SU-DHL-6 (cell line): ENCODE measurements at regions not wholly inside any gene's neighbourhood (a gene's known extent, or its start where the extent isn't known, plus 50 kb on each side); places are given as distances from the start of the nearest gene placed in this dataset.

Source experiments
- H2AFZ ChIP-seq: fragments of 200-600 bp; sonication (generic); 2 replicates; pipeline ENCODE4 v1.6.1; 2014; ENCODE audit warnings: low read depth, mild to moderate bottlenecking, moderate library complexity, mixed read lengths, antibody characterized with exemption, low read length; ENCODE audit not compliant: severe bottlenecking
- H3F3A ChIP-seq: fragments of 200-600 bp; shearing (Covaris generic); 2 replicates; pipeline ENCODE4 v1.6.0; 2016; ENCODE audit warnings: antibody characterized with exemption, mild to moderate bottlenecking; ENCODE audit not compliant: insufficient read depth
- H3K27ac ChIP-seq: fragments of 200-600 bp; sonication (generic); 2 replicates; pipeline ENCODE4 v1.5.1; 2016; ENCODE audit warnings: low read depth, mild to moderate bottlenecking, low read length, moderate library complexity, mixed read lengths
- H3K27me3 ChIP-seq: fragments of 200-600 bp; sonication (generic), shearing (Covaris generic); 2 replicates; pipeline ENCODE4 v1.6.0; 2014; ENCODE audit warnings: mild to moderate bottlenecking, low read length
- H3K36me3 ChIP-seq: fragments of 200-600 bp; sonication (generic); 2 replicates; pipeline ENCODE4 v1.6.1; 2014; ENCODE audit warnings: mild to moderate bottlenecking, low read length, mixed read lengths
- H3K4me2 ChIP-seq: fragments of 300-600, 200-600 bp; shearing (Covaris generic), sonication (generic); 2 replicates; pipeline ENCODE4 v1.6.0; 2014; ENCODE audit warnings: low read length, low read depth, mild to moderate bottlenecking; ENCODE audit not compliant: poor library complexity, severe bottlenecking
- H3K4me3 ChIP-seq: fragments of 200-600 bp; sonication (generic); 2 replicates; pipeline ENCODE4 v1.5.1; 2014; ENCODE audit warnings: antibody characterized with exemption, low read length, mild to moderate bottlenecking, mixed read lengths; ENCODE audit not compliant: insufficient read depth, poor library complexity, severe bottlenecking
- H3K79me2 ChIP-seq: fragments of 200-600 bp; sonication (generic); 2 replicates; pipeline ENCODE4 v1.6.1; 2014; ENCODE audit warnings: mild to moderate bottlenecking, low read length, moderate library complexity; ENCODE audit not compliant: insufficient read depth
- H3K9ac ChIP-seq: fragments of 200-600 bp; sonication (generic); 2 replicates; pipeline ENCODE4 v1.7.0; 2014; ENCODE audit warnings: mild to moderate bottlenecking, low read length
- H3K9me2 ChIP-seq: fragments of 200-600 bp; sonication (generic); replicated peaks from 2 replicates; pipeline ENCODE4 v1.6.1; 2014; ENCODE audit warnings: low read length; ENCODE audit not compliant: insufficient read depth
- H3K9me3 ChIP-seq: fragments of 200-600 bp; sonication (generic); 2 replicates; pipeline ENCODE4 v1.6.1; 2014; ENCODE audit warnings: low read length, mixed read lengths; ENCODE audit not compliant: insufficient read depth
- H4K20me1 ChIP-seq: fragments of 200-600 bp; sonication (generic); 2 replicates; pipeline ENCODE4 v1.6.1; 2014; ENCODE audit warnings: low read depth, mild to moderate bottlenecking, antibody characterized with exemption, low read length, moderate library complexity, mixed read lengths
- EZH2phosphoT487 ChIP-seq: fragments of 200-600 bp; sonication (generic), shearing (Covaris generic); conservative IDR thresholded peaks from 2 replicates; pipeline ENCODE4 v1.6.1; 2018; ENCODE audit warnings: mild to moderate bottlenecking, antibody characterized with exemption, low read length, moderate library complexity, mixed read lengths
- TF ChIP-seq, protein P1 (sequence below): fragments of 200-600 bp; sonication (generic); IDR thresholded peaks from one replicate; pipeline ENCODE4 v1.5.1; 2017; ENCODE audit warnings: antibody characterized with exemption, mild to moderate bottlenecking, low read length, moderate library complexity; ENCODE audit not compliant: insufficient read depth, poor library complexity, severe bottlenecking

GRCh38 chr14:49992036-49992435, 99.2 kb downstream of the ARF6 start:
- no peaks in the 10 kb centered on the region for H3K36me3 ChIP-seq
- H4K20me1 ChIP-seq = no peaks in the 10 kb centered on the region
- TF ChIP-seq EZH2phosphoT487 = no peak
- TF ChIP-seq, protein P1, sequence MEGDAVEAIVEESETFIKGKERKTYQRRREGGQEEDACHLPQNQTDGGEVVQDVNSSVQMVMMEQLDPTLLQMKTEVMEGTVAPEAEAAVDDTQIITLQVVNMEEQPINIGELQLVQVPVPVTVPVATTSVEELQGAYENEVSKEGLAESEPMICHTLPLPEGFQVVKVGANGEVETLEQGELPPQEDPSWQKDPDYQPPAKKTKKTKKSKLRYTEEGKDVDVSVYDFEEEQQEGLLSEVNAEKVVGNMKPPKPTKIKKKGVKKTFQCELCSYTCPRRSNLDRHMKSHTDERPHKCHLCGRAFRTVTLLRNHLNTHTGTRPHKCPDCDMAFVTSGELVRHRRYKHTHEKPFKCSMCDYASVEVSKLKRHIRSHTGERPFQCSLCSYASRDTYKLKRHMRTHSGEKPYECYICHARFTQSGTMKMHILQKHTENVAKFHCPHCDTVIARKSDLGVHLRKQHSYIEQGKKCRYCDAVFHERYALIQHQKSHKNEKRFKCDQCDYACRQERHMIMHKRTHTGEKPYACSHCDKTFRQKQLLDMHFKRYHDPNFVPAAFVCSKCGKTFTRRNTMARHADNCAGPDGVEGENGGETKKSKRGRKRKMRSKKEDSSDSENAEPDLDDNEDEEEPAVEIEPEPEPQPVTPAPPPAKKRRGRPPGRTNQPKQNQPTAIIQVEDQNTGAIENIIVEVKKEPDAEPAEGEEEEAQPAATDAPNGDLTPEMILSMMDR = no peak
- no peaks in the 10 kb centered on the region for H3K9me2 ChIP-seq
- no peaks in the 10 kb centered on the region for H3F3A ChIP-seq
- H3K9ac ChIP-seq = no peak overlapping the region
- no peaks in the 10 kb centered on the region for H3K79me2 ChIP-seq
- H3K27me3 ChIP-seq = no peaks in the 10 kb centered on the region
- no peak overlapping the region for H3K27ac ChIP-seq
- H3K4me3 ChIP-seq = no peak overlapping the region
- H3K9me3 ChIP-seq = no peaks in the 10 kb centered on the region
- H2AFZ ChIP-seq = no peak overlapping the region
- no peak overlapping the region for H3K4me2 ChIP-seq

DNA sequence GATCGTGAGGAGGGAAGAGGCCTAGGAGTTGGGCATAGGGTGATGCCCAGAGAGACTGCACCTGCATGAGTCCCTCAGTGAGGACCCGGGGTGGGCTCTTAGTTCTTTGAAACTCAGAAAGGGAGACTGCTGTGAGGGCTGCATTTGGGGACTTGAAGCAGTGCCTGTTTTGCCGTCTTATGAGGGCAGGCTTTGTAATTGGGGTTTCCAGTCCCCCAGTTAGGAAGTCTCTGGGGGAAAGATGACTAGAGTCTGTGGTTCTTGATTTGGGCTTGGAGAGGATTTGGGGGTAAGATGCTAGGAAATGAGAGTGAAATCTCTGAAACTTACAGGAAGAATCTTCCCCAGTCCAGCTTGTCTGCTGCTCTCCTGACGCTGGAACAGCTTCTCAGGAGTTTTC, 99.6 kb downstream of the ARF6 start:
- Histone ChIP-seq H2AFZ (no peak overlapping the region), H3K9me3 (no peaks in the 10 kb centered on the region), H3K4me2 (no peak overlapping the region), H3K27ac (no peak overlapping the region), H3K27me3 (no peaks in the 10 kb centered on the region), H3K4me3 (no peak overlapping the region), H3K9me2 (no peaks in the 10 kb centered on the region), H4K20me1 (no peaks in the 10 kb centered on the region), H3K9ac (no peak overlapping the region), H3F3A (no peaks in the 10 kb centered on the region), H3K36me3 (no peaks in the 10 kb centered on the region), H3K79me2 (no peaks in the 10 kb centered on the region)
- TF ChIP-seq, protein P1 = no peak
- TF ChIP-seq EZH2phosphoT487 = no peak

DNA sequence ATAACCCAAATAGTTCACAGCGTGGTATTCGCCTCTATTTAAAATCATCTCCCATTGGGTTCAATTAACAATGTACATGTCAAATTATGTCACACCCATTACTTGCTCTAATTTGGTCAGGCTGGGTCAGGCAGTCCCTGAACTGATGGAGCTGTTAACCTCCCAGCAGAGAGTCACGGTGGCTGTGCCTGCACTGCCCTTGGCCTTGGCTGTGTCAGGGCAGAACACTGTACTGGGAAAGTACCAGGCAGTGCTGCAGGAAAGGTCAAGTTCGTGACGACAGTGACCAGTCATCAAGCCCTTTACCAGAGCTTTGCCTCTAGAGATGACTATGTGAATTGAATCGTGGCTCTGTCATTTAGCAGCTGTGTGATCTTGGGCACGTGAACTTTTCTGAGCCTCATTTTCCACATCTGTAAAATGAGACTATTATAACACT, 100.0 kb downstream of the ARF6 start:
- no peak overlapping the region for H2AFZ ChIP-seq
- H3K9me2 ChIP-seq = no peaks in the 10 kb centered on the region
- no peaks in the 10 kb centered on the region for H3K36me3 ChIP-seq
- no peaks in the 10 kb centered on the region for H3K79me2 ChIP-seq
- no peaks in the 10 kb centered on the region for H3F3A ChIP-seq
- no peak overlapping the region for H3K4me2 ChIP-seq
- no peaks in the 10 kb centered on the region for H3K27me3 ChIP-seq
- H3K27ac ChIP-seq = no peak overlapping the region
- no peaks in the 10 kb centered on the region for H4K20me1 ChIP-seq
- no peaks in the 10 kb centered on the region for H3K9me3 ChIP-seq
- no peak for TF ChIP-seq EZH2phosphoT487
- TF ChIP-seq, protein P1 = no peak
- no peak overlapping the region for H3K9ac ChIP-seq
- no peak overlapping the region for H3K4me3 ChIP-seq
